NCI-H526 (cell line): ENCODE measurements at regions not wholly inside any gene's neighbourhood (a gene's known extent, or its start where the extent isn't known, plus 50 kb on each side); places are given as distances from the start of the nearest gene placed in this dataset.
"Not testable (repeated sequence)": the region's sequence is repeated elsewhere in the genome, so short reads cannot be mapped to it uniquely, and the experiment has no call there.

Source experiments
- DNase-seq, 2 experiments: peaks; one replicate each; lab custom pipeline; 2025; lab: John Stamatoyannopoulos, UW

DNA sequence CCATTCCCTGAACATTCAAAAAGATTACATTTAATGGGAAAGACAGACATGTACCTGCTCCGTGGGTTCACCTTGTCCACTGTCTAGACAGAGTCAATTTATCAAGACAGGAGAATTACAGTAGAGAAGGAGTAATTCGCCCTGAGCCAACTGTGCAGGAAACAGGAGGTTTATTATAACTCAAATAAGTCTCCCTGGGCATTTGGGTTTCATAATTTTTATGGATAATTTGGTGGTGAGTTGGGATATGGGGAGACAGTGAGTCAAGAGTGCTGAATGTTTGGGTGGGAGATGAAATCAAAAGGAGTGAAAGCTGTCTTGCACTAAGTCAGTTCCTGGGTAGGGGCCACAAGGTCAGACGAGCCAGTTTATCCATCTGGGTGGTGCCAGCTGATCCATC is 165.9 kb upstream of the NAMPT start:
- no peak for DNase-seq

DNA sequence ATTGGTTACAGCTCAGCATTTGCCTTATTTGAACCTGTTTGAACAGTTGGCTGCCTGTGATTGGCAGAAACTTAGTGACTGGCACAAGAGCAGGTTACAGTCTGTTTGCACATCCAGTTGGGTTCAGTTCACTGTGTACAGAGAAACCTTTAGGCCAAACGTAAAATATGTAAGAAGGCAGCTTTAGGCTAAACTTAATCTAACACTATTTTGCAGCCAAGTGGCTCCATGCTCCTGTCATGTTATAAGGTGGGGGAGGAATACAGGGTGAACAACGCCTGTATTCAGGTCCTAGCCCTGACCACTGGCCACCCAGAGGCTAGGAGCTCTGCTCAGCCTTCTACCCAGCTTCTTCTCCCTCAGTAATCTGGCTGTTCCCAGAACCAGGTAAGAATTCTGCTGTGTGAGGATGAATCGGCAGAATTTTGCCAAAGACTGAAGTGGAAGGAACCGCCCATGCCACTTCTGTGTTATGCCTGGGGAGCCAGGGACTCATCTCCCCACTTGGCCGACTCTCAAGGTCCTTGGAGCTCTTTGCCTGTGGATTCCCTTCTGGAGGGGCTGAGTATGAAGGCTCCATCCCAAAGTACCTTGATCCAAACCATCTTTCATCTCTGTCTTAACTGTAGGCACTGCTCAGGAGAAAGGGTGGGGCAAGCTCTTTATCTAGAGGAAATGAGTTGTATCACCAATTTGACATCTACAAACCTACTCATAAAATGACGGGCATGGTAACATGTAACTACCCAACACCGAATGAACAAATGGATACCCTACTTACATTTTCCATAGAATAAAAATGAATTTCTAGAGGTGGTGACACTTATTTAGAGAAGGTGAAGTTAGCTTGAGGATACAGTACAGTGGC is 164.4 kb upstream of the NAMPT start:
- no peak for DNase-seq

DNA sequence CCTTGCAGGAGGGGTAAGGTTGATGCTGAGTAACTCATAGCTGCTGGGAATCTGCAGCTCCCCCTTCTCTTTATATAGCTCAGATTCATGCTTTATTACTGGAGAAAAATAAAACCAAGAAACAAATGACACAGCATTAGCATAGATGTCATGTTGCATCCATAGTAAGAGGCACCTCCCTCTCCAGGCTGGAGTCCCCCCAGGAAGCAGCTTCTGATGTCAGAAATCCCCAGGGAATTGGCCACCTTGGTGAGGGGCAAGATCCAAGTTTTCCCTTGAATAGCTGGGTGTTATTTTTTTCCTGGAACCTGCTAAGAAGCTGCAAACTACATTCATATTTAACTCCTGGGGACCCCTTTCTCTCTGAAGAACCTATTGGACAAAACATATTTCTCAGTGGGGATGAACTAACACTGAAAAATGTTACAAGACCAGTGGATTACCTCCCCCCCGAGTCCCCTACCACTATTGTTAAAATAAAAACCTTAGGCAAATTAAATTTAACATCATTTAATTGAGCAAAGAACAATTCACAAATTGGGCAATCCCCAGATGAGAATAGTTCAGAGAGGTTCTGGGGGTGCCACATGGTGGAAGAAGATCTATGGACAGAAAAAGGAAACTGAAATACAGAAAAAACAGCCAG is 163.7 kb upstream of the NAMPT start:
- no peak for DNase-seq

DNA sequence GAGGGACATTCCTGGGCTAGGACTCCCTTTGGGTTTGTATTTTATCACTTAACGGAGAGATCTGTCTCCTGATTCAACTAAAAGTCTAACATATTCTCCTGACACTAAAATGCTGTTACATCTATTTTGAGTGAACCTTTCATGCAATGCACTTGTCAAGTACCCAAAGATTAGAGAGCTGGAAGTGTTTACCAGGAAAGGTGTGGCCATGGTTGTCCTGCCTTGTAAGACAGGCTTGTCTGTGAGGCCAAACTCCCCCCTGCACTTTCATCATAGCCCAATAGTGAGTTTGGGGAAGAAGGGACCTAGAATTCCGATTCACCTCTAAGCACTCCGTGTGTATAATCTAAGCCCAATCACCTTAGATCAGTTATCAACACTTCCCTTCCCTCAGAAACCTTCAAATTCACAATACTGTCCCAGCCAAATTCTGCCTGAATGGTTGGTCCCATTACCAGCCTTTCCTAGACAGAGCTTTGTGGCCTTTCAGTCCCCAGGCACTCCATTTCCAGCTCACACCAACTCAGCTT is 162.6 kb upstream of the NAMPT start:
- no peak for DNase-seq

DNA sequence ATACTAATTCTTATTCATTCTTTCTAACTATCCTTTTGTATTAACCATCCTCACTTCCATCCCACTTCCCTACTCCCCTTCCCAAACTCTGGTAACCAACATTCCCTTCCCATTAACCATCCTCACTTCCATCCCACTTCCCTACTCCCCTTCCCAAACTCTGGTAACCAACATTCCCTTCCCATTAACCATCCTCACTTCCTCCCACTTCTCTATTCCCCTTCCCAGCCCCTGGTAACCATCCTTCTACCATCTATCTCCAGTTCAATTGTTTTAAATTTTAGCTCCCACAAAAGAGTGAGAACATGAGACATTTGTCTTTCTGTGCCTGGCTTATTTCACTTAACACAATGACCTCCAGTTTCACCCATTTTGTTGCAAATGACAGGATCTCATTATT is 160.6 kb upstream of the NAMPT start:
- not testable (repeated sequence) for DNase-seq

DNA sequence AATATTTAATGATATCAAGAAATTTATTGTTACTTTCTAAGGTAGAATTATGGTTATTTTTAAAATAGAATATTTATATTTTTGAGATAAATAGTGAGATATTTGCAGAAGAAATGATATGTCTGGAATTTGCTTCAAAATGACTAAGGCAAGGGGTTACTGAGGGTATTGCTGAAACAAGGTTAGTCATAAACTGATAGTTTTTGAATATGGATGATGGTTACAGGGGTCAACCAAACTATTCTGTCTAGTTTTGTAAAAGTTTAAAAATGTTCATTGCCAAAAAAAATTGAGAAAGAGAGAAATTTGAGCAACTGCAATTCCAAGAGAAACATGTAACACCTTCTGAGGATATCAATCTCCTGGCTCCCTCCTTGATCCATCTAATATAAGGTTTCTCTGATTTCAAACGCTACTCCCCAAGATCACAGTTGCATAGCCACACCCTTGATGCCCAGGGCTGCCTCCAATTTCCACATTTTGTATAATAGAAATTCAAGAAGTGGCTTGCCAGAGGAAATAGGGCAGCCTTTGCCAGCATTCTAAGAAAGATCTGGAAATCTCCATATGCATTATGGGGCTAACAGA is 159.4 kb upstream of the NAMPT start:
- no peak for DNase-seq

DNA sequence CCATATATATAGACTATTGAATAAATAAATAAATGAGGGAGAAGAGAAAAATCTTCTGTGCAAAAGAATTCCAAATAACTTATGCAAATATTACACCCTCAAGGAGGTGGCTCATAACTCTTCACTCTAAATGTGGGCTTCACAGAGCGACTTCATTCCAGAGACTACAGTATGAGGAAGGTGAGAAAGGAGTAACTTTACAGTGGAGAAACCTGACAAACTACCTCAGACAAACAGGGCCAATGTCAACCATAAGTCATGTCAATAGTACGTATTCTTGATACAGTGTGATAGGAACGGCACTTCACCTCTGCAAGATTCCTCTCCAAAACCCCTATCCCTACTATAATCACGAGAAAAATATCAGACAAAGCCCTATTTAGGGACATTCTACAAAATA is 158.4 kb upstream of the NAMPT start:
- no peak for DNase-seq

DNA sequence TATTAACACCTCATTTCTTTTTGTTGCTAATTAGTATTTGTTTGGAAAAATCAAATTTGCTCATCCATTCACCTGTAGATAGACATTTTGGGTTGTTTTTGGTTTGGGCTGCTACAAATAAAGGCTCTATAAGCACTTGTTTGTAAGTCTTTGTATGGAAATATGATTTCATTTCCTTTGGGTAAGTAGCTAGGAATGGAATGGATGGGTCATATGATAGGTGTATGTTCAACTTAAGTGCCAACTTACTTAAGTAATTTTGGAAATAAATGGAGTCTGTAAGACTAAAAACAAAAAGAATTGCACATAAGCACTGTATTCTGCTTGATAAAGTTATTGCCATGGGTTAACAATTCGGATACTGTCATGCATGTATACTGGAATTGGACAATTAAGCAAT is 157.7 kb upstream of the NAMPT start:
- no peak for DNase-seq

DNA sequence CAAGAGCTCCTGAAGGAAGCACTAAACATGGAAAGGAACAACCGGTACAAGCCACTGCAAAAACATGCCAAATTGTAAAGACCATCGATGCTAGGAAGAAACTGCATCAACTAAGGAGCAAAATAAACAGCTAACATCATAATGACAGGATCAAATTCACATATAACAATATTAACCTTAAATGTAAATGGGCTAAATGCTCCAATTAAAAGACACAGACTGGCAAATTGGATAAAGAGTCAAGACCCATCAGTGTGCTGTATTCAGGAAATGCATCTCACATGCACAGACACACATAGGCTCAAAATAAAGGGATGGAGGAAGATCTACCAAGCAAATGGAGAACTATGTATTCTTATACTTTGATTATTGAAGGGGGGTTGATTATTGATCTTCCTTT is 156.6 kb upstream of the NAMPT start:
- not testable (repeated sequence) for DNase-seq

DNA sequence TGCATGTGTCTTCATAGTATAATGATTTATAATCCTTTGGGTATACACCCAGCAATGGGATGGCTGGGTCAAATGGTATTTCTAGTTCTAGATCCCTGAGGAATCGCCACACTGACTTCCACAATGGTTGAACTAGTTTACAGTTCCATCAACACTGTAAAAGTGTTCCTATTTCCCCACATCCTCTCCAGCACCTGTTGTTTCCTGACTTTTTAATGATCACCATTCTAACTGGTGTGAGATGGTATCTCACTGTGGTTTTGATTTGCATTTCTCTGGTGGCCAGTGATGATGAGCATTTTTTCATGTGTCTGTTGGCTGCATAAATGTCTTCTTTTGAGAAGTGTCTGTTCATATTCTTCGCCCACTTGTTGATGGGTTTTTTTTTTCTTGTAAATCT is 152.2 kb upstream of the NAMPT start:
- DNase-seq: not testable (repeated sequence)

DNA sequence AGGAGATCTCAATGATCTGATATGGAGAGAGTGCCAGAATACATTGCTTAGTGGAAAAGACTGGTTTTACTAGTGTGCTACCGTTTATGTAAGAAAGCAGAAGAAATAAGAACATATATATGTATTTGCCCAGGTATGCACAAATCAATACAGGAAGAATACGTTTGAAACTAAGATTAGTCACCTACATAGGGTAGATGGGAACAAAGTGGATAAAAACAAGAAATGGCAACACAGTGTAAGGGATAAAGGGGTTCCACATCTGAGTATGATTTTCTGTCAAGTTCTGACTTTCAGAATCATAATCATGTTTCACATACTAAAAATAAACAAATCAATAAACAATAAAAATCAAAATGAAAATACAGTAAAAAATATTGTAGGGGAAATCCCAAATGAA is 148.6 kb upstream of the NAMPT start:
- no peak for DNase-seq

DNA sequence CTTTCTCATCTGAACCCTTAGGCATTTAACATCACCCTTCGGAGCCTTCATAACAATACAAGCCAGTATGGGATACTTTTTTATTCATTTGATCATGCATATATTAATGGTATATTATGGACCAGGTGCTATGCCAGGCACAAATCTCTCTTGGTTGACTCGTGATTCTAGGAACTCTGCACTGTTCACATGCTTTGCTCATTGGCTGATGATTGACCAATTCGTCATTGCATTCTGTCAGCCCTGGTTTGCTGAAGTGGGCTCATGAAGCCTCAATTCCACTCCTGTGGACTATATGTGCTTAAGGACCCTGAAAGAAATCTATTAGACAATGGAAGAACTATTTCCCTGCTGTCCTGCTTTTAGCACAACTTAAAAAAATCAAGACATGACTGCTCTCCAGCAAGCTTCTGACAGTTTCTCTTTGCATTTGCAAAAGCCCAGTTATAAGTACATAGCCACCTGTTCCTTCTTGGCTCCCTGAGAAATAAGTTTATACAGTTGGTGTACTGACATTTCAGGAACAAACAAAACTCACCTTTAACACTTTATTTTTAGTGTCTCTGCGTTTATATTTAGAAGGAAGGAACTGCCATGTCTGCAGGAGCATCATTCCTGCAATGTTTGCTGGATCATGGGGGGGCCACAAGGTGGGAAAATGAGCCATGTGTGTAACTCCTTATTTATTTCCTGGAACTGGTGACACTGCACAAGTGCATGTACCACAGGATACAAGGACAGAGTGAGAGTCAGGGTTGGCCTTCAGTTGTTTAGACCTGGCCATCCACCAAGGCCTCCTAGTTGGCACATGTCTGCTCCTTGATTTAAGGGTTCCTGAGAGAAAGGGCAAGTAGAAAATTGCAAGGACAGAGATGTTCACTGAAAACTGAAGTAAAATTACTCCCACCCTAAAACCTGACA is 146.0 kb upstream of the NAMPT start:
- no peak for DNase-seq

DNA sequence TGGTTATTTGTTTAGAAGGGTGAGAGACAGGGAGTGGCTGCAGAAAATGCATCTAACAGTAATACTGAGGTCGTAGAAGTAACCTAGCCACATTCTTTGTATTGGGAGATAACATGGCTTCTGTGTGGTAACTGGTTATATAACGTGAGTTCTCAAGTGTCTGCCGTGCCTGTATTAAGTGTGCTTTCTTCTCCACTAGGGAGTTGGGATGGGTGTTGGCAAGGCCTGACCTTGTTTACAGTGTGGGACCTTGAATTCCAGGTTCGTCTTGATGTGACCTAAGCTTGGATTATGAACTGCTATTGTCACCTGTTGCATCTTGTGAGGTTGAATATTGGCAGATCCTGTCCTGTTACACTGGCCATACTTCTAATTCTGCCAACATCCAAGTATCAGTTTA is 145.3 kb upstream of the NAMPT start:
- no peak for DNase-seq

DNA sequence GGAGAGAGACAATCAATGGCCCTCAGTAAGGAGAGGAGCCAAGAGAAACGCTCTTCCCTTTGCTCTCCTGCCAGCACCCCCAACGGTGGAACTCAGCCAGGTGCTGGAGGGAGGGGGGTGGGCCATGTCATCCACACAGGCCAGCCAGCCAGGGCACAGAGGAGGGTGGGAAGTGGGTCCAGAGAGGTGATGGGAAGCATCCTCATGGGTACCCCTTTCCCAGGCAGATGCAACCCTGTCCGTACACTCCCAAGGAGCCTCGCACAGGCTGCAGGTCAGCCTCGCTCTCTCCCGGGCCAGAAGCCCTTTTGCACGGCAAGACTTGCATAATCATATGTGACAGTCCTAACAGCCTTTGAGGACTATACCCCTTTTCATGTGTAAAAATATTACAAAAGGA is 142.0 kb upstream of the NAMPT start:
- no peak for DNase-seq

DNA sequence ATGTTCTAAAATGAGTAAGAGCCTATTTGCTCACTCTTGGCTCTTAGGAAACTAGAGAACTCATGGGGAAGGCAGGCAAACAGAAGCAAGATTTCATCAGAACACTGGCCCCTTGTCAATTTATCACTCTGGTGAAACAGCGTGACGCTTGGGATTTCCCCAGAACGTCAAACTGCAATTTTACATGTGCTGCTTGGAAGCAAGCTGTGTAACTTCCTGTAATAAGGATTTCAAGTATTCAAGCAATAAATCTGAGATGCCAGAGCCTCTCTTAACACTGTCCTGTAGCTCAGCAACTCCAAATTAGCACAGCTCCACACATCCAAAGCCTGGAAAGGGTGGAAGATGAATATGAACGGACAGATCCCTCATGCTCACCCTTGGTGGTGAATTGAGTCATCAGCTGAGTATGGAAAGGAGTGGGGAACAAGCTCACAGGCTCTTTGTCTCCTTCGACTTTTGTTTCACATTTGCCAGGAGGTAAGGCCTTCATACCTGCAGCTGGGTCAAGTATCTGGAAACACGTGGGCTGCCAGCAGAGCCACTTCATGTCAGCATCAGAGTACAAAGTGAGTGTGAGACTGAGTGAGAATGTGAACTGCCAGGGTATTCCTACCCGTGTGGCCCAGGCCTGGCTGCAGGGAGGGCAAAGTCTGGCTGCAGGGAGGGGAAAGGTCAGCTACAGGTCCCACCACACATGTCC is 140.4 kb upstream of the NAMPT start:
- DNase-seq: no peak

DNA sequence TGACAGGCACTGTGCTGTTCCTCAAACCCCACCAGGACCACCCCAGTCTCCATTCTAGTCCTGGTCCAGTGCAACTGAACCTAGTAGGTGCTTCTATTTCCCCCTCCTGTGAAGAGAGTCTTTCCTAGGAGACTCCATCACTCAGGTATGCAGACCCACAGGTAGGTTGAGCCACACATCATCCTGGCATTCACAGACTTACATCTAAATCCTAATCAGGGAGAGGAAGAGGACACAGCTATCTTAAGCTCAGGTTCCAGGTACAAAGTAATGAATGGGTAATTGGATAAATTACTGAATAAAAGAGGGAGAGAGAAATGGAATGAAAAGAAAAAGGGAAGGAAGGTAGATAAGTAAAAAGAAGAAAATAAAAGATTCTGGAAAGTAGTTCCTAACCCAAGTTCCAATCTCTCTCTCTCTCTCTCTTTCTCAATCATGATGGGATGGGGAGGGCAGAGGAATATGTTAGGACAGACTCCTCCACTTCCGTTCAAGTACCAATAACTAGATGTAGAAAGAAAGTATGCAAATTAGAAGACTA is 139.8 kb upstream of the NAMPT start:
- no peak for DNase-seq

DNA sequence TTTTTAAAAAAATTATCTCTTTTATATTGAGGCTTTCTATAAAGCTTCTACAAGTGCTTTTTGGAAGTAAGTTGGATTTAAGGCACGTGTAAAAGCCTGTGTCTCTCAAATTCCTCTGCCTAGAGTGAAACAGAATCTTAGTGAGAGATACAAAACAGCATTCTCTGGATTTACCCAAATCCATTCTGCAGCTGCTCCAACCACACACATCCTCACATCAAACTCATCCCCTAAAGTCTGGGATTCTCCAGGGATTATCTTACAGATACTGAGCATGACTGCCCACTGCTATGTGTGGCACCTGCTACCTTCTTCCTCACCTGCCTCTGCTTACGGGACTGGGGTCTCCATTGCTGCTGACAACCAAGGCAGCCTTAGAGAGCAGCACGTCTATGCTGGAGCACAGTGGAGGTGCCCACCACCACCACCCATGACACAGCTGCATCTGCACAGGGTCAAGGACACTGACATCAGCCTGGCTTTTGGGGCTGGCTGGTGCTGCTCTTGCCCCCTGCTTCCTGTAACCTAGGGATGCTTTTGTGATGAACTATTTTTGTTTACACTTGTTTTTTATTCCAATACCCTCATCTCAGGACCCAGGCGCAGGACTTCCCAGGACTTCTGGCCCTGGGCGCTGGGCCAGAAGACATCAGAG is 139.2 kb upstream of the NAMPT start:
- DNase-seq: no peak

DNA sequence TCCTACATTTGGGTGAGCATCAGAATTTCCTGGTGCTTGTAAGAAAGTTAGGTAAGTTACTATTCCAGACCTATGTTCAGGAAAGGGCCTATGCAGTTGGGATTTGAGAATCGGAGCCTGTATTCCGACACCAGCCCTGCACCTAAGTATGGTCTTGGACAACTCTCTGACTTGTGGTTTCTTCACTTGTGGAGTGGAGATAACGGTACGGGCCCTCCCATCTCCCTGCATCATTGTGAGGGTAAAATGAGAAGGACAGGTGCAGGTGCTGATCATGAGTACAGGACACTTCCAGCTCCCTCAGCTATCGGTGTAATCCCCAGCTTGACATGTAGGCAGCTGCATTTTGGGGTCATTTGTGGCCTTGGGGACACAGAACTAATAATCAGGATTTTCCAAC is 138.3 kb upstream of the NAMPT start:
- no peak for DNase-seq

DNA sequence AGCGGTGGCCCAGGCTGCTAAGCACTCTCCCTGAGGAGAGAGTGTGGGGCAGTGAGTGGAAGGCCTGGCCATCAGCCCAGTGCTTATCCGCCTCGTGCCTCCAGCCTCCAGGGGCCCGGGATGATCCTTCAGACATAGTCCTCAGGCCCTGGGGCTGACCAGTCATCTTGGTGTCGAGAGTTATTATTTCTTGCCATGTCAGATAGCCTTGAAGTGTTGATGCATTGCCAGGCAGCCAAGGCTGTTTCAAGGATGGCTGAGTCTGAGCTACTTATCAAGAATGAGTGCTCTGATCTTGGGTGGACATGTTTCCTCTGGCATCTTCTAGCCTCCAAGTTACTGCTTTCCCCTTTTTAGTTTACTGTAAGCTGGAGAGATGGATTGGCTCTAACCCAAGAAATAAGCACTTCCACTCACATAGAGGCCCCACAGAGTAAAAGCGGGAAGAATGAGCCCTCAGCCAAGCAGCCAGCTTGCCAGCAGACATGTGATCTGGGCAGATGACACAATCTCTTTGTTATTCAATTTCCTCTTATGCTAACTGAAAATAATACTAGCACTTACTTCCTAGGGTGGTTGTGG is 136.5 kb upstream of the NAMPT start:
- no peak for DNase-seq

DNA sequence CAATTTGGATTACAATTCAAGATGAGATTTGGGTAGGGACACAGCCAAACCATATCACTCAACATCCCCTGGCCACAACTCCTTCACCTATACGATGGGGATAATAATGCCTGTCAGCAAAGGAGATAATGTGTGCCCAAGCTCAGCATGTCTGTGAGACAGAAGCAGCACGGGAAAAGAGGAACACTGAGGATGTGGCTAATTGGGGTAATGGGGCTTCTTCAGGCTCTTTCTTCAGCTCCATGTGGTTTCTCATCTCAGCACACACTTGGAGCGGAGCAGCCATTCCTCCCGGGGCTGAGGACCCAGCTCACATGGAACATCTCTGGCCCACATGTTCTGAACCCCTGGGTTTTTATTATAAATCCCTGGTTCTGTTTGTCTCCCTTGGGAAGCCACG is 136.0 kb upstream of the NAMPT start:
- DNase-seq: no peak
